ENCODE measurements at regions not wholly inside any gene's neighbourhood (a gene's known extent, or its start where the extent isn't known, plus 50 kb on each side); places are given as distances from the start of the nearest gene placed in this dataset.

GRCh38 chr7:25536851-25537250 is 308.6 kb upstream of the NPVF start:
- no peaks in the 10 kb centered on the region for H3K27me3 ChIP-seq (ENCODE audit: insufficient read depth, low read depth, low read length)
- H3K4me2 ChIP-seq (ENCODE audit: low read length): no peak overlapping the region
- H3K79me2 ChIP-seq (replicated peaks; ENCODE audit: insufficient read depth, low read length): no peaks in the 10 kb centered on the region
- H3K9ac ChIP-seq (ENCODE audit: low read length): no peak overlapping the region
- no peaks in the 10 kb centered on the region for H3K36me3 ChIP-seq (ENCODE audit: insufficient read depth, low read length)
- no peaks in the 10 kb centered on the region for H4K20me1 ChIP-seq (ENCODE audit: insufficient read depth)
- no peak overlapping the region for H3K27ac ChIP-seq (ENCODE audit: low read length)
- no peaks in the 10 kb centered on the region for H3F3A ChIP-seq (ENCODE audit: insufficient read depth, low read length, poor library complexity, severe bottlenecking)
- H3K9me3 ChIP-seq (ENCODE audit: low read length): no peaks in the 10 kb centered on the region
- no peak for TF ChIP-seq TAF1 (IDR thresholded peaks at IDR 0.05; ENCODE audit: low read depth)
- H3K9me2 ChIP-seq (ENCODE audit: insufficient read depth, low read length): no peaks in the 10 kb centered on the region
- H2AFZ ChIP-seq (ENCODE audit: low read depth, low read length): no peak overlapping the region
- H3K4me3 ChIP-seq (ENCODE audit: low read length): no peak overlapping the region

GRCh38 chr7:25537662-25538375 is 309.5 kb upstream of the NPVF start:
- Histone ChIP-seq H3K36me3 (ENCODE audit: insufficient read depth, low read length) (no peaks in the 10 kb centered on the region), H3K9ac (ENCODE audit: low read length) (no peak overlapping the region), H3K79me2 (replicated peaks; ENCODE audit: insufficient read depth, low read length) (no peaks in the 10 kb centered on the region), H3K9me2 (ENCODE audit: insufficient read depth, low read length) (no peaks in the 10 kb centered on the region), H3K27ac (ENCODE audit: low read length) (no peak overlapping the region), H3K9me3 (ENCODE audit: low read length) (no peaks in the 10 kb centered on the region), H3K4me2 (ENCODE audit: low read length) (no peak overlapping the region), H2AFZ (ENCODE audit: low read depth, low read length) (no peak overlapping the region), H4K20me1 (ENCODE audit: insufficient read depth) (no peaks in the 10 kb centered on the region), H3F3A (ENCODE audit: insufficient read depth, low read length, poor library complexity, severe bottlenecking) (no peaks in the 10 kb centered on the region), H3K4me3 (ENCODE audit: low read length) (no peak overlapping the region), H3K27me3 (ENCODE audit: insufficient read depth, low read depth, low read length) (no peaks in the 10 kb centered on the region)
- TF ChIP-seq CTCF (IDR thresholded peaks at IDR 0.05; ENCODE audit: poor library complexity, severe bottlenecking) (no peak), REST (IDR thresholded peaks at IDR 0.05; ENCODE audit: borderline replicate concordance) (no peak), RAD21 (conservative IDR thresholded peaks at IDR 0.05) (no peak), SMC3 (conservative IDR thresholded peaks at IDR 0.05; ENCODE audit: poor library complexity) (no peak), EZH2 (IDR thresholded peaks at IDR 0.05; ENCODE audit: borderline replicate concordance, insufficient read depth, low read length, poor library complexity, severe bottlenecking) (no peak), POLR2AphosphoS5 (IDR thresholded peaks at IDR 0.05) (no peak), TAF1 (IDR thresholded peaks at IDR 0.05; ENCODE audit: low read depth) (no peak), EP300 (conservative IDR thresholded peaks at IDR 0.05; ENCODE audit: poor library complexity, severe bottlenecking) (no peak), MXI1 (conservative IDR thresholded peaks at IDR 0.05; ENCODE audit: poor library complexity, severe bottlenecking) (no peak)

Measured in neural cell (in vitro differentiated cells).